Keratinocyte (primary cell): ENCODE measurements at regions not wholly inside any gene's neighbourhood (a gene's known extent, or its start where the extent isn't known, plus 50 kb on each side); places are given as distances from the start of the nearest gene placed in this dataset.

Experiments used
- CTCF ChIP-seq, 3 experiments: IDR thresholded peaks in 1 of 3; conservative IDR thresholded peaks in 1 of 3; optimal IDR thresholded peaks in 1 of 3; 2 replicates in 2 of 3; 3 replicates in 1 of 3; pipeline versions ENCODE3 to v1.5.1; 2011; ENCODE audit warnings: low read length in 3 of 3, mild to moderate bottlenecking in 3 of 3, moderate library complexity in 2 of 3, control low read depth in 1 of 3, inconsistent platforms in 1 of 3; ENCODE audit not compliant: insufficient read depth in 2 of 3; ENCODE audit errors: extremely low read depth in 1 of 3
- EZH2 ChIP-seq: IDR thresholded peaks from one replicate; pipeline ENCODE4 v1.6.1; 2012; ENCODE audit warnings: inconsistent platforms, mild to moderate bottlenecking, low read length, moderate library complexity

- no peak for TF ChIP-seq EZH2
- no peak for TF ChIP-seq CTCF (optimal IDR thresholded peaks at IDR 0.05 in 1 of 3, IDR thresholded peaks at IDR 0.05 in 1 of 3, conservative IDR thresholded peaks at IDR 0.05 in 1 of 3; ENCODE audit: extremely low read depth in 1 of 3, insufficient read depth in 2 of 3, low read length in 3 of 3)
Observed at GRCh38 chr6:170108456-170108855, 182.4 kb downstream of the DLL1 start.
